PC-3 (cell line): ENCODE measurements at regions not wholly inside any gene's neighbourhood (a gene's known extent, or its start where the extent isn't known, plus 50 kb on each side); places are given as distances from the start of the nearest gene placed in this dataset.

Experiments used
- EZH2 ChIP-seq: fragments of 300-600 bp; sonication (generic); IDR thresholded peaks from one replicate; pipeline ENCODE4 v1.6.1; 2017; ENCODE audit warnings: antibody characterized with exemption, mild to moderate bottlenecking, low read length; ENCODE audit not compliant: unreplicated experiment
- EZH2phosphoT487 ChIP-seq: fragments of 300-600 bp; sonication (generic); IDR thresholded peaks from 2 replicates; pipeline ENCODE4 v1.6.1; 2018; ENCODE audit warnings: mild to moderate bottlenecking, antibody characterized with exemption, low read length, borderline replicate concordance
- TF ChIP-seq, protein P1 (sequence below): fragments of 300-600 bp; sonication (generic); conservative IDR thresholded peaks from 2 replicates; pipeline ENCODE4 v1.5.1; 2017; ENCODE audit warnings: antibody characterized with exemption, low read depth, mild to moderate bottlenecking, low read length

DNA sequence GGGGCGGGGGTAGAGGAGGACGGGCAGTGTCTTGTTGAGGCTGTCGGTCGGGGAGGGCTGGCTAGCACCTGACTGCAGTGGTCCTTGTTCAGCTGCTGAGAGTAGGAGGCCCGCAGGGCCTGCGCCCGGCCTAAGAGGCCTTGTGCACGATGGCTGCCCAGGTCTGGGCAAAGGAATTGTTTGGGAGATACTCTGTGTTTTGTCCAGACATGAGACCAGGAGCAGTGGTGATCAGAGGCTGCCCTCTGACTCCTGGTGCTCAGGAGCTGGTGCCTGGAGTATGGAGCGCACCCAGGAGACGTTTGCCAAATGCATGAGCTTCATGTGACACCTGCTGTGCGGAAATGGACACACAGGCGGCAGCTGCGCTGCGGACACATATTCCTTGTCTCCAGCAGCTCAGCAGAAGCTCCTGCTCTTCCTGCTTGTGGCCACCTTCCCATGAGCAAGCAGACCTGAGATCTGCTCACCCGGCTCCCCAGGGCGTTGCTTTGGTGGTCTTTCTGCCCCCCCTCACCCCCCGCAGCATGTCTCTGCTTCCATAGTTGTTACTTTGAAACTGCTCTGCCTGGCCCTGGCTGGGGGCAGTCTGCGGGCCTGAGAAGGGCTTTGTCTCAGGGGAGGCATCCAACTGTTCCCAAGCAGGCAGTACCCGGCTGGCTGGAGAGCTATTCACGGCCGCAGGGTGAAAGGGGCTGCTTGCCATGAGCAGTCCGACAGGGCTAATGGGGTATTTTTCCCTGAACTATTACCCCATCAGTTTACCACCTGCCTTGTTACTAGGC lies 163.9 kb downstream of the TEX29 start:
- TF ChIP-seq, protein P1, sequence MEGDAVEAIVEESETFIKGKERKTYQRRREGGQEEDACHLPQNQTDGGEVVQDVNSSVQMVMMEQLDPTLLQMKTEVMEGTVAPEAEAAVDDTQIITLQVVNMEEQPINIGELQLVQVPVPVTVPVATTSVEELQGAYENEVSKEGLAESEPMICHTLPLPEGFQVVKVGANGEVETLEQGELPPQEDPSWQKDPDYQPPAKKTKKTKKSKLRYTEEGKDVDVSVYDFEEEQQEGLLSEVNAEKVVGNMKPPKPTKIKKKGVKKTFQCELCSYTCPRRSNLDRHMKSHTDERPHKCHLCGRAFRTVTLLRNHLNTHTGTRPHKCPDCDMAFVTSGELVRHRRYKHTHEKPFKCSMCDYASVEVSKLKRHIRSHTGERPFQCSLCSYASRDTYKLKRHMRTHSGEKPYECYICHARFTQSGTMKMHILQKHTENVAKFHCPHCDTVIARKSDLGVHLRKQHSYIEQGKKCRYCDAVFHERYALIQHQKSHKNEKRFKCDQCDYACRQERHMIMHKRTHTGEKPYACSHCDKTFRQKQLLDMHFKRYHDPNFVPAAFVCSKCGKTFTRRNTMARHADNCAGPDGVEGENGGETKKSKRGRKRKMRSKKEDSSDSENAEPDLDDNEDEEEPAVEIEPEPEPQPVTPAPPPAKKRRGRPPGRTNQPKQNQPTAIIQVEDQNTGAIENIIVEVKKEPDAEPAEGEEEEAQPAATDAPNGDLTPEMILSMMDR = no peak
- TF ChIP-seq EZH2 (no peak), EZH2phosphoT487 (no peak)
